Stomach (tissue), 8 donors: ENCODE measurements at regions not wholly inside any gene's neighbourhood (a gene's known extent, or its start where the extent isn't known, plus 50 kb on each side); places are given as distances from the start of the nearest gene placed in this dataset.

Source experiments
- DNase-seq, 2 donors: peaks; one replicate each; pipeline versions ENCODE4 v3.0.0 to v3.0.0-alpha.2; 2013 to 2019
- H3K27ac ChIP-seq, 5 donors: fragments of 200-600 bp in 4 of 5; sonication (generic) in 4 of 5; one replicate each; pipeline ENCODE4 v1.5.1; 2013 to 2019; ENCODE audit warnings: mild to moderate bottlenecking in 1 of 5, moderate library complexity in 1 of 5
- H3K27me3 ChIP-seq, 3 donors: fragments of 200-600 bp; sonication (generic); one replicate each; pipeline ENCODE4 v1.5.1; 2017 to 2019; ENCODE audit warnings: mixed run types in 1 of 3
- H3K36me3 ChIP-seq, 4 donors: fragments of 200-600 bp; sonication (generic); 1 replicate in 3 of 4; 2 replicates in 1 of 4; pipeline ENCODE4 v1.5.1; 2016 to 2019
- H3K4me1 ChIP-seq, 4 donors: fragments of 200-600 bp; sonication (generic); one replicate each; pipeline ENCODE4 v1.5.1; 2016 to 2019
- H3K4me3 ChIP-seq, 4 donors: fragments of 200-600 bp; sonication (generic) in 3 of 4; one replicate each; pipeline ENCODE4 v1.5.1; 2016 to 2019; ENCODE audit warnings: mild to moderate bottlenecking in 1 of 4
- H3K9me3 ChIP-seq, 4 donors: fragments of 200-600 bp; sonication (generic); one replicate each; pipeline ENCODE4 v1.5.1; 2016 to 2019
- CTCF ChIP-seq, 7 experiments: fragments of 450-650 bp in 4 of 7; fragments of 200-600 bp in 3 of 7; sonication (generic) in 3 of 7; IDR thresholded peaks; one replicate each; pipeline ENCODE4 v1.5.1; 2016 to 2019; ENCODE audit warnings: antibody characterized with exemption in 7 of 7, control low read depth in 2 of 7, mild to moderate bottlenecking in 1 of 7
- EP300 ChIP-seq: sonication (generic); formaldehyde crosslinking; IDR thresholded peaks from one replicate; pipeline ENCODE4 v1.6.1; 2017; ENCODE audit warnings: antibody characterized with exemption
- POLR2A ChIP-seq, 4 donors: fragments of 450-650 bp; IDR thresholded peaks; one replicate each; pipeline ENCODE4 v1.6.1; 2016; ENCODE audit warnings: antibody characterized with exemption in 4 of 4, control low read depth in 2 of 4, mild to moderate bottlenecking in 1 of 4, moderate library complexity in 1 of 4
- POLR2AphosphoS5 ChIP-seq, 3 donors: sonication (generic); formaldehyde crosslinking; IDR thresholded peaks; one replicate each; pipeline ENCODE4 v1.6.1; 2016; ENCODE audit warnings: antibody characterized with exemption in 3 of 3
- WGBS, 5 donors: extraction: QIAGEN DNeasy Blood & Tissue Kit in 3 of 5; methylation state at CpG; one replicate each; pipeline versions ENCODE4 v1.1.5 to v1.1.7; 2013 to 2018; 5-methylcytosine and 5-hydroxymethylcytosine counted together
- intact Hi-C: fragments of 100-400 bp; cut with DNase I; formaldehyde crosslinking; loops from one replicate; pipeline ENCODE4 v1.15.1; 2023; ENCODE audit warnings: low total_unique reads
- donor health status: healthy with polysubstance abuse.
- donor health status: Bipolar disorder and iron deficiency.
- donor health status: healthy.

GRCh38 chr12:69015831-69016230 lies 82.9 kb upstream of the CPM start:
- DNase-seq, result no peak
- WGBS, 5 donors, result 63 to 67% (median 65%) methylated on average over 6 of the region's 6 CpGs
- TF ChIP-seq CTCF (IDR thresholded peaks at IDR 0.05), result no peak
- no peak for TF ChIP-seq POLR2A (IDR thresholded peaks at IDR 0.05)
- no peak for TF ChIP-seq POLR2AphosphoS5 (IDR thresholded peaks at IDR 0.05)
- no peak for TF ChIP-seq EP300
- intact Hi-C loops, result no loop called here
- H3K27me3 ChIP-seq, result no peaks in the 10 kb centered on the region
- H3K9me3 ChIP-seq, result no peaks in the 10 kb centered on the region
- H3K27ac ChIP-seq, result no peak overlapping the region
- H3K36me3 ChIP-seq, result no peaks in the 10 kb centered on the region
- H3K4me3 ChIP-seq, result no peak overlapping the region
- no peaks in the 10 kb centered on the region for H3K4me1 ChIP-seq

GRCh38 chr12:69019082-69019481 lies 86.1 kb upstream of the CPM start:
- TF ChIP-seq POLR2AphosphoS5 (IDR thresholded peaks at IDR 0.05) (no peak), POLR2A (IDR thresholded peaks at IDR 0.05) (no peak), CTCF (IDR thresholded peaks at IDR 0.05) (no peak), EP300 (no peak)
- intact Hi-C loops, result no loop called here
- Histone ChIP-seq H3K9me3 (no peaks in the 10 kb centered on the region), H3K27ac (no peak overlapping the region), H3K4me1 (no peaks in the 10 kb centered on the region), H3K36me3 (no peaks in the 10 kb centered on the region), H3K4me3 (no peak overlapping the region), H3K27me3 (no peaks in the 10 kb centered on the region)
- DNase-seq, result no peak

GRCh38 chr12:69019910-69020309 lies 86.9 kb upstream of the CPM start:
- TF ChIP-seq EP300, result no peak
- no peak for TF ChIP-seq POLR2AphosphoS5 (IDR thresholded peaks at IDR 0.05)
- TF ChIP-seq POLR2A (IDR thresholded peaks at IDR 0.05), result no peak
- no peak for TF ChIP-seq CTCF (IDR thresholded peaks at IDR 0.05)
- no peak overlapping the region for H3K4me3 ChIP-seq
- intact Hi-C loops, result no loop called here
- H3K4me1 ChIP-seq, result no peaks in the 10 kb centered on the region
- no peak overlapping the region for H3K27ac ChIP-seq
- H3K36me3 ChIP-seq, result no peaks in the 10 kb centered on the region
- H3K9me3 ChIP-seq, result no peaks in the 10 kb centered on the region
- no peak for DNase-seq
- H3K27me3 ChIP-seq, result no peaks in the 10 kb centered on the region

- no peaks in the 10 kb centered on the region for H3K9me3 ChIP-seq
- no peak overlapping the region for H3K4me3 ChIP-seq
- WGBS, 5 donors, result 91 to 98% (median 92%) methylated on average over 4 of the region's 4 CpGs
- no peak overlapping the region for H3K27ac ChIP-seq
- no peaks in the 10 kb centered on the region for H3K4me1 ChIP-seq
- DNase-seq, result no peak
- TF ChIP-seq CTCF (IDR thresholded peaks at IDR 0.05), result no peak
- no peak for TF ChIP-seq EP300
- no peak for TF ChIP-seq POLR2AphosphoS5 (IDR thresholded peaks at IDR 0.05)
- TF ChIP-seq POLR2A (IDR thresholded peaks at IDR 0.05), result no peak
- intact Hi-C loops, result no loop called here
- H3K36me3 ChIP-seq, result no peaks in the 10 kb centered on the region
- no peaks in the 10 kb centered on the region for H3K27me3 ChIP-seq
These were observed 89.7 kb upstream of the CPM start for GRCh38 chr12:69022674-69023073.

- WGBS, 5 donors, result 81 to 90% (median 86%) methylated on average over 5 of the region's 5 CpGs
- H3K4me1 ChIP-seq, result no peaks in the 10 kb centered on the region
- H3K27ac ChIP-seq, result no peak overlapping the region
- H3K4me3 ChIP-seq, result no peak overlapping the region
- no peak for TF ChIP-seq POLR2AphosphoS5 (IDR thresholded peaks at IDR 0.05)
- TF ChIP-seq EP300, result no peak
- no peak for TF ChIP-seq POLR2A (IDR thresholded peaks at IDR 0.05)
- no peak for TF ChIP-seq CTCF (IDR thresholded peaks at IDR 0.05)
- no peaks in the 10 kb centered on the region for H3K27me3 ChIP-seq
- intact Hi-C loops, result no loop called here
- H3K36me3 ChIP-seq, result no peaks in the 10 kb centered on the region
- no peak for DNase-seq
- no peaks in the 10 kb centered on the region for H3K9me3 ChIP-seq
These were observed 90.9 kb upstream of the CPM start for GRCh38 chr12:69023840-69024239.
